HG02642 (cell line): ENCODE measurements at regions not wholly inside any gene's neighbourhood (a gene's known extent, or its start where the extent isn't known, plus 50 kb on each side); places are given as distances from the start of the nearest gene placed in this dataset.
"Not testable (repeated sequence)": the region's sequence is repeated elsewhere in the genome, so short reads cannot be mapped to it uniquely, and the experiment has no call there.

ENCODE experiments used
- ATAC-seq: cut with Tn5 transposase; IDR thresholded peaks from one replicate; pipeline ENCODE4 v1.9.1; 2021; ENCODE audit warnings: mild to moderate bottlenecking; ENCODE audit not compliant: unreplicated experiment, poor library complexity

GRCh38 chr11:24271798-24272197 is 225.1 kb upstream of the LUZP2 start:
- ATAC-seq: no peak

DNA sequence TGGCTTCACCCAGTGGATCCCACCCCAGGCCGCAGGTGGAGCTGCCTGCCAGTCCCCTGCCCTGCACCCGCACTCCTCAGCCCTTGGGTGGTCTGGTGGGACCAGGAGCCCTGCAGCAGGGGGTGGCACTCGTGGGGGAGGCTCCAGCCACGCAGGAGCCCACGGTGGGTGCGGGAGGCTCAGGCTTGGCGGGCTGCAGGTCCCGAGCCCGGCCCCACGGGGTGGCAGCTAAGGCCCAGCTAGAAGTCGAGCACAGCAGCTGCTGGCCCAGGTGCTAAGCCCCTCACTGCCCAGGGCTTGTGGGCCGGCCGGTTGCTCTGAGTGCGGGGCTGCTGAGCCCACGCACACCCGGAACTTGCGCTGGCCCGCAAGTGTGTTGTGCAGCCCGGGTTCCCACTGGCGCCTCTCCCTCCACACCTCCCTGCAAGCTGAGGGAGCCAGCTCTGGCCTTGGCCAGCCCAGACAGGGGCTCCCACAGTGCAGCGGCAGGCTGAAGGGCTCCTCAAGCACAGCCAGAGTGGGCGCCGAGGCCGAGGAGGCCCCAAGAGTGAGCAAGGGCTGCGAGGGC is 222.6 kb upstream of the LUZP2 start:
- ATAC-seq: not testable (repeated sequence)

GRCh38 chr11:24286238-24286637 is 210.6 kb upstream of the LUZP2 start:
- ATAC-seq: no peak

DNA sequence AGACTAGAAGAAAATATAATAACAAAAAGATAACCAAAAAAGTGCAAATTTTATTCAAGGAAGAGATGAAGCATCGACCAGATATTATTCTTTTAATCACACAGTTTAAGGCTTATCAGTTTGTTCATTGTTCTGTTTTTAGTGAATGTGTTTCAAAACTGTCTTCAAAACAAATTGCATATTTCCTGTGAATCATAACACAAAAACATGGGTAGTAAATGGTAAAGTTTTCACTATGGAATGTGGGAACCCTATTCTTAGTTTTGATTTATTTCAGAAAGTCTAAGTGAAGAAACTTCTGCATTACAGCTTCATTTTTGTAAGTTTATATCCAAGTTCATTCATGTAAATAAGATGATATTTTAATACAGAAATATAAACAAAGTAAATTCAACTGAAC is 207.6 kb upstream of the LUZP2 start:
- ATAC-seq: no peak

GRCh38 chr11:24293964-24294363 is 202.9 kb upstream of the LUZP2 start:
- ATAC-seq: no peak

DNA sequence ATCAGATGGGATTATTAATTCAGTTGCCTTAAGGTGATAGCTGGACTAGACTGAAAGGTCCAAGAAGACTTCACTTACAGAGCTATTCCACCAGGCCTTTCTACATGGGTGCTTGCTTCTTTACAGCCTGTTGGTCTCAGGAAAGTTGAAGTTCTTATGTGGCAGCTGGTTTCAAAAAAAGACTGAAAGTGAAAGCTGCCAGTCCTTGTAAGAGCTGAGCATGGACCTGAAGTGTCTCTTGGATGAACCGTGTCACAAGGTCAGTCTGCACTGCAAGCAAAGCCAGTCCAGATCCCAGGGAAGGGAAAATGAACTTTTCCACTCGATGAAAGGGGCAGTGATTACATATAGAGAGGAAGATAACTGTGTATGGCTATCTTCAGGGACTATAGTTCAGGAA is 201.5 kb upstream of the LUZP2 start:
- no peak for ATAC-seq

GRCh38 chr11:24297461-24297860 is 199.4 kb upstream of the LUZP2 start:
- ATAC-seq: no peak

- no peak for ATAC-seq
Observed at GRCh38 chr11:24298146-24298545, 198.7 kb upstream of the LUZP2 start.

DNA sequence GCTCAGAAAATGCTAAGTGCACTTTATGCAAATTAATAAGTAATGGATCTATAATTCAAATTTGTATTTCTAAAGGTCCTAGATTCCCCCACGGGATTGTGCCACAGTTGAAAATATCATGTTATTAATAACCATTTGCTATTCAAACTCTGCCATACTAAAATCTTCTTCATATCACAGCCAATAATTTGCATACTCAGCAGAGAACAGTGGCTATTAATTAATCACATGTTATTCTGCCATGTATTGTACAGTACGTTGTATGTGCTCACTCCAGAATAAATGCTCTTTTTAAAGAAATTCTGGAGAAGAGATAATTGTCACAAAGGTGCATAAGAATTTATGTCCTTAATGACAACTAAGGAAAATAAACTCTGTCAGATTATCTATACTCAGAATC is 184.9 kb upstream of the LUZP2 start:
- no peak for ATAC-seq

DNA sequence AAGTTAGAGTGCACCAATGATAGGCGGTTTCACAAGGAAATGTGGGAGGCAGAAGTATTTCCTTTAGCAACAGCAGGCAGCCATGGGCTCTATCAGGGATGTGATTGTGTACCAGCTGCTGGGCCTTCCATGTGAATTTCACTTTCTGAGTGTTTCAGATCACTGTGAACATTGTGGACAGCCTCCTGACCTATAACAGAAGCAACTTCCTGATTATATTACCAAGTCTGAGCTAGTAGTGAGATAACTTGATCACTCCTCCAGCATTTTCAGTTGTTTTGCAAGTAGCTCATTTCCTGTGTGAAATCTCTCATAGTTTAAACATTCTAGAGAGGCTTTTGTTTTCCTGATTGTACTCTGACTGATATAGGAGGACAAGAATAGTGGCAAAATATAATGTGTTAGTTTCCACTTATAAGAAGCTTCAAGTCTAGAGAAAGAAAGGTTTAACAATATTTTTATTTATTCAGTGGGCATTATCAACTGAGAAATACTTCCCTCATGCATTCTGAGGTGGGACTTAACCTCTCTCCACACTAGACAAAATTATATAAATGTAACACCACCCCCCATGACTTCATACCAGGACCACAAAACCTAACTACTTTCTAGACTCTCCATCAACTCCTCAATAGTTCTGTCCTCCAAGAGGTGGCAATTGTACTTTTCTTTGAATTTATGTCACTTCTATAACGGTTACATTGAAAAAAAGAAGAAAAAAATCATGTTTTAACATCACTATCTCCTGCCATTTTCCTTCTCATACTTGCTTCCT is 184.2 kb upstream of the LUZP2 start:
- ATAC-seq: no peak

GRCh38 chr11:24321229-24321628 is 175.6 kb upstream of the LUZP2 start:
- ATAC-seq: no peak

DNA sequence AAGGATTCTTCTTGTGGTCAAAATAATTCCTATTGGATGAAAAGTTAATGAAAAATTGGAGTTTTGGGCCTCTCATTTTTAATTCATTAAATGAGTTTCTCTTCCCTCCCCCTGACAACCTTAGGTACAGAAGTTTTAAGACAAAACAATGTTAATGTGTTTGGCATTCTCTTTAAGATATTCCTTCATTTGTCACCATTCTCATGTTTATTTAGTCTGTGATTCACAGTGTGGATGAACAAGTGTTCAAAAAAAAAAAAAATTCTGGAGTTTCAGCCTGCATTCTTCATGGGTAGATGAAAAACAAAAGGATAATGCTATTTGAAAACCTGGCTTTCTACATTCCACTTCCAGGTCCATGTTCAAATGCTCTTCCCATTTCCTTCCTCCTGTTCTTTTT is 172.6 kb upstream of the LUZP2 start:
- ATAC-seq: no peak

DNA sequence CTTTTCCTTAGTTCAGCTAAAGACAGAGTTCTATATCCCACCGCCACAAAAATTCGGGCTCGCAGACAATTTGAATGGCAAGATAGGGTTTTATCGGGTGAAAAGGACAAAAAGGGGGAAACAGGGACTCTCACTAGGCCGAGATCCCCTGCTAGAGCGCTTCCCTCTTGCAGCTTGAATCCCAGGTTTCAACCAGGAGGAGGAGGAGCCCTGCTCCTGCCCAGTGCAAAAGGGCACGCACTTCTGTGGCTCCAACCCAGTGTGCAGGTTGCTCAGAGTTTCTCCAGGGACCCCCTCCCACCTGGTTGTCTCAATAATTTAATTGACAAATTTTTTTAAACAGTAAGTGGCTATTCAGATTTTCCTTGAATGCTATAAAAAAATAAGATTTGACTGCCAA is 152.6 kb upstream of the LUZP2 start:
- ATAC-seq: no peak

DNA sequence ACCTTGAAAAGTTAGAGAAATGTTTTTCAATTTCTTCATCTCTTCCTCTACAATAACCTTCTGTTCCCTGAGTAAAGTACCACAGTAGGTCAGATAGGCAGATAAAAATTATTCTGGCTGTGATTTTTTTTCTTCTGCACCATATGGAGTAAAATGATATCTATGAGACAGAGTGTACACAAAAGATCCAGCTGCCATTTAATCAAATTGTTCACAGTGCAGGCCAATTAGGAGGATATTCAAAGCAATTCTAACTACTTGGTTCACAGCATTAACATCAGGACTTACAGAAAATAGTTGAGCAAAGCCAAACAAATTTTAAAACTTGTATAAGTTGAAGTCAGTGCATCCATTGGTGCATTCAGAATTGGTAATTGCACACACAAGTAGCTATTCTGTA is 147.9 kb upstream of the LUZP2 start:
- no peak for ATAC-seq

DNA sequence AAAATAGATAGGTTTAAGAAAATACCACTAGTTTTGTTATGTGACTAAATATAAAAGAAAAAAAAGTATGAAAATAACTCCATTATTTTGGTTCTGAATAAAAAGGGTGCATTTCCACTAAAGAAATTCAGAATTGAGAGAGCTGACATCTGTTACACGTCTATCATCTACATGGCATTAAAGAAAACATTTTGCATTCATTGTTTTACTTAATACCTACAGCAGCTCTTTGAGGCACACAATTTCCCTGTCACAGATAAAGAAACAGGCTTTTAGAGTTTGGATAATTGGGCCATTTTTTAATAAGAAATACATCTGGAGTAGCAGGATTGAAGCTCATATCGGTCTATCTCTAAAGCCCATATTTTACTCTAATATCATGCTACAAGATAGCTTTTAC is 145.7 kb upstream of the LUZP2 start:
- no peak for ATAC-seq

GRCh38 chr11:24356501-24356900 is 140.4 kb upstream of the LUZP2 start:
- no peak for ATAC-seq

DNA sequence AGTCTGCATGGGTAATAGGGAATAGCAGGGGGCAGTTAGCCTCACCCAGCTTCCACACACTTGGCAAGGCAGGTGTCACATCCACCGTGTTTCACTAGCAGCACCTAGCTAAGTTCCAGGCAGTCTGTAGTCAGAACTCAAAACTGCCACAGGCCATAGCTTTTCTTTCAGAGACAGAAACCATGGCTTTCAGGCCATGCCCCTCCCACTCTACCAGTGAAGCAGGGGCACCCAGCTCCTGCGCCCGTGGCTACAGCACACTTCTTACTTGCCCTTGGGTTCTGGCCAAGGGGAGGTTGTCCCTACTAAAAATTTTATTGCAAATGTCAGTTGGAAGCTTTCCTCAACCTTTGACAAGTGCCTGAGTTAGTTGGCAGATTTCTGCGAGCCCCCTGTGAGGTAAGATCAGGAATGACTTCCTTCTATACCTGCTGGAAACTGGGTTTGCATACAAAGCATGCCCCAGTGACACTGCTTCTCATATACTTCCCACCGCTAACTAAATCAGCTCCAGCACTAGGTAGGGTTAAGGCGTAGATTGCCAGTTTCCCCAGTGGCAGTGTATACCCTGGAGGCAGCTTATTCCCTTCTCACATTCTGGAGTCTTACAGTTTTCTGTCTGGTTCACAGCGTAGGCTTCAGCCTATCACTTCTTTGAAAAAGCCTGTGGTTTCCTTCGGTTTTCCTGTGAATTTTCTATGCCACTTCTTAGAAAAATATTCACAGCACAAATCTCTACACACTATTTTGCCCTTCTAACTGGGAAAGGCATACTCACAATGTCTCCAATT is 139.0 kb upstream of the LUZP2 start:
- ATAC-seq: no peak

DNA sequence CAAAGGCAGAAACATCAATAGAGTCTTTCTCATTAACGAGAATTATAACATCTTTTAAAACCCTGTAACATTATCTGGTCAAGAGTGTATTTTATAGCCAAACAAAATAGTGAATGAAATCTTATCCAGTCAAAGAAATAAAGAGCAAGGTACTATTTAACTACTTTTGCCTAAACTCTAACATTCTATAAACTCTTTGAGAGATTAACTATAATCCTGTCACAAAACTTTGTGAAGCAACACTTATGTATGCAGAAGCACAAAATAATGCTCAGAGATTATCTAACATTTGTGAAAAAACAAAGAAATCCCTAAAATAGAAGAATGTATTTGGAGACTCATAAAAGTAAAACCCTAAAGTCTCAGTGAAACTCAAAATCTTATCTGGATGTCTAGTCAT is 124.4 kb upstream of the LUZP2 start:
- no peak for ATAC-seq

GRCh38 chr11:24373516-24373915 is 123.3 kb upstream of the LUZP2 start:
- no peak for ATAC-seq

GRCh38 chr11:24375351-24375750 is 121.5 kb upstream of the LUZP2 start:
- ATAC-seq: no peak

GRCh38 chr11:24375931-24376330 is 120.9 kb upstream of the LUZP2 start:
- ATAC-seq: no peak

DNA sequence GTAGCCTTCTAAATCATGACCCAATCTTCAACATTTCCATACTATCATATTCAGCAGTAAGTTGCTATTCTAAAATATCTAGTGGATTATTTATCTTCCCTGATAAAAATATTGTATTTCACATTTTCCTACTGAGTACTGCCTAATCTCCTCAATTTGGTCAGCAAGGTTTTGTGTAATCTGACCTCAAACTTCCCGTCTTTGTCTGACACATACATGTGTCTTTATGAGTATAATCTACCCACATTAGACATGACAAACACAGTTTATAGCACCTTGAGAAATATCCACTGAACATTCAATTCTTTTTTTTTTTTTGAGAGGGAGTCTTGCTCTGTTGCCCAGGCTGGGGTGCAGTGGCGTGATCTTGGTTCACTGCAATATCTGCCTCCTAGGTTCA is 113.7 kb upstream of the LUZP2 start:
- ATAC-seq: no peak
